ENCODE measurements at regions not wholly inside any gene's neighbourhood (a gene's known extent, or its start where the extent isn't known, plus 50 kb on each side); places are given as distances from the start of the nearest gene placed in this dataset.

DNA sequence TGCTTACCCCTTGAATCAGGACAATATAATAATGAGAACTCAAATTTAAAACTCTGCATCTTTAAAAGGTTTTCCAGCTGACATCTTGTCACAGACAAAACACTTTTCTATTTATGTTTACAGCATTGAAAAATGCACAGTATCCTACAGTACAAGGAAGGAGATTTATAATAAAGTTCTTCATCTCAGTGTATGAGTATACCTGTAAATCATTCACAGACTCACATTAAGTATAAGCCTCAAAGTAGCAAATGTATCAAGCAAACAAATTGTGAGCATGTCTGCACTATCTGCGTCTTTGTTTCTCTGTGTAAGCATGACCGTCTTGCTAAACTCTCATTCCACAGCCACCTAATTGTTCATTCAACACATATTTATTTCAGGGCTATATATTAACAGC lies 52.8 kb downstream of the PPP1R2C start:
- DNase-seq, result no peak

DNA sequence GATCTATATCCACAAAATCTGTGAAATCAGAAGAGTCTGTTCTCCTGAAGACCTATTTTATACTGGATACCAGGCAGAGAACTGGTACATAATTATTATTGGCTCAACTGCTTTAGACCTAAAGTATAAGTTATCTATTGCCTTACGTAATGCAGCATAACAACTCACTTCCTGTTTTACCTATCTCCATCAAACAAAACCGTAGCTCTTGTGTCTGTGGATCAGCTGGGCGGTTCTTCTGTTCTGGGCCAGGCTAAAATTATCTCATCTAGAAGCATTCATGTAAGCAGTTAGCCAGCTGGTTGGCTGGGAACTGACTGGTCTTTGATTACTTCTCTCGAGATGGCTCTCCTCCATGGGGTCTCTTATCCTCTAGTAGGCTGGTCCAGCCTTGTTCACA lies 57.8 kb downstream of the PPP1R2C start:
- DNase-seq, result no peak

GRCh38 chrX:42715701-42716262 lies 62.2 kb downstream of the PPP1R2C start:
- DNase-seq, result no peak

DNA sequence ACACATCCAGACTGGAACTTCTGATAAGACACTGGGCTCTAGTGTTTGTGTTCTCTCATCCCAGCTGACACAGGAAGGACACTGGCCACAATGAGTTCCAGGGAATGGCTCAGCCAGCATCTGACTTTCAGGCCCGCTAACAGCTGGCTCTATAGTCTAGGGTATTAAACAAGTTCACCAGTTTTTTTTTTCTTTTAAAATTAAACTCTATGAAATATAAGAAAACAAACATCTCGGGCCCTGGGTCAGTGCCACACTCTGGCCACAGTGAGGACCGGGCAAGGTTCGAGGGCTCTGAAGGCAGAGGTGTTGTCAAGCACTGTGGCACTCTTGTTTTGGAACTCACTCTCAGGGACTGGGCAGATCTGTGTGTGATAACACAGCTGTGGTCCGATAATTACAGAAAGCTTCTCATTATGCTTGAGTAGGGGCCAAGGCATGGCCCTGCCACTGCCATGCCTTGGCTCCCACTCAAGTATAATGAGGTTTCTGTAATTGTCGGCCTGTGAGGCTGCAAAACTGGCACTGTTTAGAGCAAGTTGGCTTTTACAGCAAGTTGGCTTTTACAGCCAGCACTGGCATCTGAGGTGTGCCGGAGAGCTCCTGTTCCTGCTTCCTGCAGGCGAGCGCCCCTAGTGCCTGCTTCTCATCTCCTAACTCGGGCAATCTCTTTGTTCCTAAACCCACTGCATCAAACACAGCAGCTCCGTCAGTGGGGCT lies 62.8 kb downstream of the PPP1R2C start:
- DNase-seq, result no peak

DNA sequence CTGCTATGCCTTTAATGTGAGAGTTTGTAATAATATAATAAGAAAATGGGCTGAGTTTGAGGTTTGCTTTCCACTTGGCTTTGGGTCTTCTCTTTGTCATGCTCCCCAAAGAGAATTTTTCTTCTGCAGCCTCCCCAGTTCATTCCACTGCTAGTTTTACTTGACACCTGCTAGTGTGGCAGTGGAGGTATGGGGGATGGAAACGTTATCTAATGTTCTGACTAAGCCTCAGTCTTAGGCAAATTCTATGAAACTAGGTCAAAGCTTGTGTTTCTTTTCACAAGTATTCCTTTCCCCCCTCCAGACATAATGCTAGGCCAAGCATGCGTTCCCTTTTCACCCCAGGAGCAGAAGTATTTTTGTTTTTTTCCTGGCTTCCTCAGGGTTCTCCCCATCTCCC lies 67.5 kb downstream of the PPP1R2C start:
- DNase-seq, result no peak

GRCh38 chrX:42708222-42708621 lies 69.7 kb downstream of the PPP1R2C start:
- no peak for DNase-seq

DNA sequence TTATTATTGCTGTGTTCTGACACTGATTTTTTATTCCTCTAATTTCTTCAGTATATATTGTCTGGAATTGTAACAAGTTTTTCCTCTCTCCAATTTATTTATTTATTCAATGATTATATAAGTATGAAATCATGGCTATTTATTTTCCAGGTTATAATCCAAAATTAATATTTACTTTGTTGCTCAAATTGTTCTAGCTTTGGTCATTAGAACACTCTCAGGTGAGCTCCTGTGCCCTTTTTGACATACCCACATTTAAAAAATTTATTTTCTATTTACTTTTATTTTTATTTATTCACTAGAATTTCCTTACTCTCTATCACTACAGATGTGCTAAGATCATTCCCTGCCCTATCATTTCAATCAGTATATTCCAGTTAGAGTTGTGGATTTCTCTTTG lies 70.2 kb downstream of the PPP1R2C start:
- DNase-seq, result no peak

GRCh38 chrX:42704454-42704853 lies 73.5 kb downstream of the PPP1R2C start:
- DNase-seq, result peak; percentile 1

DNA sequence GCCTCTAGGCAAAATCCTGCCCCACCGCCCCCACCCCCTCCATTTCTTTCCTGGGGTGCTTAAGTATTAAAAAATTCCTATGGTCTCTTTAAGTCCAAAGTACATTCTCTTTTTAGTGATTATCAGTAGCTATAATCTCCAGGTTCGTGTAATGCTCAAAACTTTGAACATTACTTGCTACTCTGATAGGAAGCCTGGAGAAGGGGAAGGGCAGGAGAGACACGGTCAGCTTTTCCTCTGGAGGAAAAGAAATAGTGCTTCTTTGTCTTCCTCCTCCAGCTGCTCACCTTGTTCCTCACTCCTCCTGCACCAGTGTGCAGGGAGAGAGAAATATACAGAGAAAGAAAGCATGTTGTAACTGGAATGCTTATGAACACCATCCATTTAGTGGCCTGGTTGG lies 80.4 kb downstream of the PPP1R2C start:
- no peak for DNase-seq

DNA sequence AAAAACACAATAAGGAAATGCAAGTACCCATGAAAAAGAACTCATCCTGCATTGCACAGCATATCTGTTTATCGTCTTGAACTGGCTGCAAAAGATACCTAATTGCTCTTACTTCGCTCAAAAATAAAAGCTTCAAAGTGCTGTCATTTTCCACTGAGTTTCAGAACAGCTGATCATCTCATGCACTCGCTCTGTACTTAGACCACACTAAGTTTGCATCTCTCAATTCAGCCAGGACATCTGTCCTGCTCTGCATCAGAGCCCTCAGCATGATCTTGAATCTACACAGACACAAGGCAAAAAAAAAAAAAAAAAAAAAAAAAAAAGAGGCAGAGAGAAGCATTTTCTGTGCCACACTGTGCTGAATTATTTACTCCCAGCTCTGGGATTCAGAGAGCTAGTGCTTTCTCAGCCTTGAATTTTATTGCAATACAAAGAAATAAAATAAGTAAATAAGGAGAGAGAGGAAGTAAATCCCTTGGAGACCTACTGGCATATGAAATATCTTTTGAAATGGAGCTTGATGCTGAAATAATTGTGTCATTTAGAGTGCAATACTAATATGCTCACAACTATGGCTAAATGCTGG lies 81.3 kb downstream of the PPP1R2C start:
- no peak for DNase-seq

DNA sequence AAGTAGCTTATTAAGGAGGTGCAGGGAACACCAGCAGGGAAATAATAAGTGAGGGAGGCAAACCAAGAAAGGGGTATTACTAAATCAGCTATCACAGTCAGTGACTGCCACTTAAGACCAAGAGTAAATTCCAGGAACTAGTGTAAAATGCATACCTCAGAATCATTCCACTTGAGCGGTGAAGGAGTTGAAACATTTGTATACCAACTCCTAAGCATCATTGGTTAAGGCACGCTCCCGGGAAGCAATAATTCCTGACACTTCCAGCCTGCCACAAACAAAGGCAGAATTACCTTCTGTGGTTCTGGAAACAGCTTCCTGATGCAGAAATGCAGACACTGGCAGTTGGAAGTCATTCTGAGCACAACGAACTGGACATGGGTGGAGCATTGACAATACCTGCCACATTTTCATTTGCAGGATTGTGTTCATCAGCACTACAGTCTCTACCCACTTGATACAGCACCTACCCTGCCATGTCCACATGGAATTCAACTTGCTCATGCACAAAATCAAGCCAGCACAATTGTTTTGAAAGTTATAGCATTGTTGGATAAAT lies 82.1 kb downstream of the PPP1R2C start:
- DNase-seq, result no peak

GRCh38 chrX:42694260-42694815 lies 83.6 kb downstream of the PPP1R2C start:
- peak; percentile 32 for DNase-seq

GRCh38 chrX:42691196-42691595 lies 86.8 kb downstream of the PPP1R2C start:
- DNase-seq, result no peak

- no peak for DNase-seq
Observed at GRCh38 chrX:42686706-42687105, 91.3 kb downstream of the PPP1R2C start.

GRCh38 chrX:42686296-42686695 lies 91.7 kb downstream of the PPP1R2C start:
- DNase-seq, result no peak

DNA sequence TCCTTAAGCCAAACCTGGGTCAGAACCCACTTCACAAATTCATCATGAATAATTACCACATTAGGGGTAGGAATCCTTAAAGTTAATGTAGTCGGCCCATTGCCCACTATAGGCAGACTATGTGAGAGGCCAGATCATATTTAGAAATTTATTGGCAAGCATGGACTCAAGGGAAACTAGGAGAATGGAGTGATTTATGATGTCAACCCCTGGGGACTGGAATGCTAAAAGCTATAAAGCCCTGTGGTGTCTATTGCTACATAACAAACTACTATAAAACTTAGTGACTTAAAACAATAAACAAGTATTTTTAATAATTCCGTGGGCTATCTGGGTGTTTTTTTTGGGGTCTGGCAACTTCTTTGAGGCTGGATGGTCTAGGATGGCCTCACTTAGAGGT lies 93.9 kb downstream of the PPP1R2C start:
- no peak for DNase-seq

DNA sequence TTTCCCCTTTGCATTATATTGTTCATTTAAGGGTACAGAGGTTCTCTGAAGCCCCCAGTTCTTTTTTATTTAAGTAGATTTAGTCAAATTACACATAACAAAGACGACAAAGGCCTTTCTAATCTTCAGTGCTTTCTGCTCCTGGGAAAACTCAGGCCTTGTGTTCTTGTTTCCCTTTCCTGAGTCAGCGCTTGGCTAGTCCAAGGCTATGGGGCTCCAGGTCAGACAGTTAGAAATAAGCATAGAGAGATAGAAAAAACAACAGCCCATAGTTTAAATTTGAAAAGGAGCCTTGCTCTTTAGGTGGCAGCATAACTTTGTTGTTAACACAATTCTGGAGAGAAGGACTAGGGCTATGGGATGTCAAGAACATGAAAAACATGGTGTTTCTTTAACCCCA lies 97.3 kb downstream of the PPP1R2C start:
- no peak for DNase-seq

DNA sequence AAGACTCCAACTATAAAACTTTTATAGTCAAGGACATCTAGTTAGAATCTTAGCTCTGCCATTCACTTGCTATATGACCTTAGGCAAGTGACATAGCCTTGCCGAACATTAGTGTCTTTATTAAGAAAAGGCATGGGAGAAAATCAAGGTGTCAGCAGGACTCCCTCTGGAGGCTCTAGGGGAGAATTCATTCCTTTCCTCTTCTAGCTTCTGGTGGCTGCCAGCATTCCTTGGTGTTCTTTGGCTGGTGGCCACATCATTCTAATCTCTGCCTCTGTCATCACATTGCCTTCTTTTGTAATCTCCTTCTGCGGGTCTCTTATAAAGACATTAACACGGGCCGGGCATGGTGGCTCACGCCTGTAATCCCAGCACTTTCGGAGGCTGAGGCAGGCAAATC lies 99.8 kb downstream of the PPP1R2C start:
- DNase-seq, result no peak

- DNase-seq, result no peak
Observed at GRCh38 chrX:42673301-42673810, 104.6 kb downstream of the PPP1R2C start.

- DNase-seq, result no peak
Observed at GRCh38 chrX:42664680-42665079, 113.3 kb downstream of the PPP1R2C start.

GRCh38 chrX:42628471-42628870 lies 149.5 kb downstream of the PPP1R2C start:
- no peak for DNase-seq

DNA sequence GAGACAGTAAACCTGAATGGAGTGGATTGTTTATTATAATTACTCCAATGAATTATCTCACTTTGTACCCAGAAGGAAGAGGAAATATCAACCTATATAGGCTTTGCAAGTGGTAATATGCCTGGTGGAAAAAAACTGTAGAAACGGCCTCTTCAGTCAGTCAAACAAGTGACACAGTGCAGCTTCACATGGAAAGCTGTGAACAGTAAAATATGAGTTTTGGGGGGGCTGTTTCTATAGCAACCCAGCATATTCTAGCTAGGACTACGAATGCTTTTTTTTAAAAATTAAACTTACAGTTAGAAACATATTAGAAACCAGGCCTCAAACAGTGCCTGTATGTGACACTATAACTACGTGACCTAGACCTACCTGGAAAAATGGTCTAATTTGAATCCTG lies 150.1 kb downstream of the PPP1R2C start:
- no peak for DNase-seq

DNA sequence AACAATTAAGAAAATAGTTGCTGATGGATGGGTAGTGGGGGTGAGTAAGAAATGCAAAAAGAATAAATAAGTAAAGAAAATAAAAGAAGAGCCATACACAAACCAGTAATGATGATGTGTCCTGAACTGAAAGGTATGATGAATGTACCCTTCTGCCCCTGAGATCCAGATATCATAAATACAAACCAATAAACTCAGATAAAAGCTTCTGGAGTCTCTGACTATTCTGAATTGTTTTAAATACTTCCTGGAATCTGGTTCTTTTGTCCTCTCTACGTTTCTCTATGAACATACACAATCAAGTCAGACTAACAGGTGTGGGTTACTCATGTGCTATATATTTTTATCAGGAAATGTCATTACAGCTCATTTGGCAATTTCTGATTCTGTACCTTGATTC lies 153.4 kb downstream of the PPP1R2C start:
- no peak for DNase-seq

DNA sequence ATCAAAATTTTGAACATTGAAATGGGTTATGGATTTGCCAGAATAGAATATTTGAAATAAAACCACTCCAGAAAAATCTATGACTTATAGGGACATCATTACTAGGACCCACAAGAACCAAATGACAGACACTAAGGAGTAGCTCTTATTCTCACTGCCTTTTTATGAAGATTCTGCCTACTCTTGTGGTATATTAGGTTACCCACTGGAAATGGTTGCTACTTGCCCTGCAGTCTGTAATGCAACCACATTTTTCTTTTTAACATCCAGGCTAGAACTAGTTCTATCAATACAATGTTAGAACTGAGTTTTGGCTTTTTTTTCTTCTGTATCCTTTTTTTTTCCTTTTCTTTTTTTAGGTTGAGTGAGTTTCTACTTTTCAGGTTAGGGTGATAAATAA lies 158.9 kb downstream of the PPP1R2C start:
- DNase-seq, result no peak
